GM19238 (cell line): ENCODE measurements at regions not wholly inside any gene's neighbourhood (a gene's known extent, or its start where the extent isn't known, plus 50 kb on each side); places are given as distances from the start of the nearest gene placed in this dataset.
"Not testable (repeated sequence)": the region's sequence is repeated elsewhere in the genome, so short reads cannot be mapped to it uniquely, and the experiment has no call there.

ENCODE experiments used
- DNase-seq: peaks from one replicate; pipeline ENCODE4 v3.0.0; 2011; ENCODE audit warnings: low spot score; ENCODE audit not compliant: insufficient read length

- no peak for DNase-seq
Measured at GRCh38 chr6:150456466-150456865, 87.7 kb downstream of the IYD start.

GRCh38 chr6:150456902-150457643 lies 88.3 kb downstream of the IYD start:
- no peak for DNase-seq

- no peak for DNase-seq
Measured at GRCh38 chr6:150458579-150458978, 89.8 kb downstream of the IYD start.

- DNase-seq, result no peak
Measured at GRCh38 chr6:150463852-150464251, 95.0 kb downstream of the IYD start.

GRCh38 chr6:150464966-150465365 lies 96.2 kb downstream of the IYD start:
- DNase-seq, result no peak

- DNase-seq, result no peak
Measured at GRCh38 chr6:150465610-150466009, 96.8 kb downstream of the IYD start.

- no peak for DNase-seq
Measured at GRCh38 chr6:150466196-150466595, 97.4 kb downstream of the IYD start.

GRCh38 chr6:150470131-150470530 lies 101.3 kb downstream of the IYD start:
- no peak for DNase-seq

- no peak for DNase-seq
Measured at GRCh38 chr6:150470960-150471665, 102.3 kb downstream of the IYD start.

GRCh38 chr6:150478656-150479545 lies 110.1 kb downstream of the IYD start:
- DNase-seq, result no peak

- no peak for DNase-seq
Measured at GRCh38 chr6:150482883-150483409, 114.1 kb downstream of the IYD start.

GRCh38 chr6:150485161-150485958 lies 114.3 kb upstream of the PLEKHG1 start:
- no peak for DNase-seq

GRCh38 chr6:150486048-150486447 lies 113.6 kb upstream of the PLEKHG1 start:
- no peak for DNase-seq

GRCh38 chr6:150490586-150490985 lies 109.1 kb upstream of the PLEKHG1 start:
- DNase-seq, result no peak

GRCh38 chr6:150491131-150491810 lies 108.4 kb upstream of the PLEKHG1 start:
- peak; percentile 10 for DNase-seq

- no peak for DNase-seq
Measured at GRCh38 chr6:150491811-150492172, 107.9 kb upstream of the PLEKHG1 start.

- DNase-seq, result no peak
Measured at GRCh38 chr6:150492507-150492906, 107.2 kb upstream of the PLEKHG1 start.

- DNase-seq, result no peak
Measured at GRCh38 chr6:150492941-150493340, 106.7 kb upstream of the PLEKHG1 start.

GRCh38 chr6:150493552-150493951 lies 106.1 kb upstream of the PLEKHG1 start:
- DNase-seq, result not testable (repeated sequence)

GRCh38 chr6:150494241-150494640 lies 105.4 kb upstream of the PLEKHG1 start:
- no peak for DNase-seq
